Body of pancreas (tissue), 4 donors: ENCODE measurements at regions not wholly inside any gene's neighbourhood (a gene's known extent, or its start where the extent isn't known, plus 50 kb on each side); places are given as distances from the start of the nearest gene placed in this dataset.

ENCODE experiments used
- CTCF ChIP-seq, 7 experiments: fragments of 450-650 bp in 4 of 7; fragments of 200-600 bp in 3 of 7; sonication (generic) in 3 of 7; IDR thresholded peaks; one replicate each; pipeline ENCODE4 v1.5.1; 2016 to 2019; ENCODE audit warnings: antibody characterized with exemption in 7 of 7
- POLR2A ChIP-seq, 3 donors: fragments of 450-650 bp; IDR thresholded peaks; one replicate each; pipeline ENCODE4 v1.6.1; 2016; ENCODE audit warnings: antibody characterized with exemption in 3 of 3, mild to moderate bottlenecking in 2 of 3

- TF ChIP-seq CTCF (IDR thresholded peaks at IDR 0.05): no peak
- TF ChIP-seq POLR2A (IDR thresholded peaks at IDR 0.05): no peak
Measured at GRCh38 chr10:32132357-32132946, 76.2 kb upstream of the KIF5B start.
